Retina (tissue), 1 donor: ENCODE measurements at regions not wholly inside any gene's neighbourhood (a gene's known extent, or its start where the extent isn't known, plus 50 kb on each side); places are given as distances from the start of the nearest gene placed in this dataset.
"Not testable (repeated sequence)": the region's sequence is repeated elsewhere in the genome, so short reads cannot be mapped to it uniquely, and the experiment has no call there.

Experiments used
- DNase-seq: peaks from one replicate; pipeline ENCODE4 v3.0.0-alpha.2; 2016

DNA sequence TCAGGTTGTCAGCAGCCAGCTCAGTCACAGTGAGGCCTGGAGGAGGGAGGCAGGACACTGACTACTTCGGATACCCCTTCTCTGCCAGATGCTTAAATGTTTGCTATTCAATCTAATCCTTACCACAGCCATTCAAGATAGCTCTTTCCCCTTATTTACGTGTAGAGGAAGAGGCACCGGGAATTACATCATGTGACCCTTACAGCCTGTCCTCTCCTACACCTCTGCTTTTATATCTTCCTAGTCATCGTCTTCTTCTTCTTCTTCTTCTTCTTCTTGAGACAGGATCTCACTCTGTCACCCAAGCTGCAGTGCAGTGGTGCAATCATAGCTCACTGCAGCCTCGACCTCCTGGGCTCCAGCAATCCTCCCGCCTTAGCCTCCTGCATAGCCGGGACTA is 148.1 kb upstream of the NEDD9 start:
- no peak for DNase-seq

DNA sequence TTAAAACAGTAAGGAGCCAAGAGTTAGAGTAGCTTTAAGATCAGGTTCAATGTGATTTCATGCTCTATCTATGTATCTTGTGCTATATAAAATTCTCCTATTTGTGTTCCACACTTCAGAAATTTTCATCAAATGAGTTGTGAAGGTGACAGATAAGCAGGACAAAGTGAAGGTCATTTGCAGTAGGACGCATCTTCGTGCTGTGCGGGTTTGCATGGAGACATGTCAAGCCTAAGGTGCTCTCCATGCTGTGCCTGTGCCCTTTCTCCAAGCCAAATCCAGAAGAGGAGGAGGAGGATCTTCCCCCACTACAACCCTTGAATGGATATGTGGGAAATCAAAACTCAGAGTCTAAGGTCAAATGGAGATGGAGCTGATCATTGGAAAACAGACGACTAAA is 147.3 kb upstream of the NEDD9 start:
- DNase-seq = no peak

DNA sequence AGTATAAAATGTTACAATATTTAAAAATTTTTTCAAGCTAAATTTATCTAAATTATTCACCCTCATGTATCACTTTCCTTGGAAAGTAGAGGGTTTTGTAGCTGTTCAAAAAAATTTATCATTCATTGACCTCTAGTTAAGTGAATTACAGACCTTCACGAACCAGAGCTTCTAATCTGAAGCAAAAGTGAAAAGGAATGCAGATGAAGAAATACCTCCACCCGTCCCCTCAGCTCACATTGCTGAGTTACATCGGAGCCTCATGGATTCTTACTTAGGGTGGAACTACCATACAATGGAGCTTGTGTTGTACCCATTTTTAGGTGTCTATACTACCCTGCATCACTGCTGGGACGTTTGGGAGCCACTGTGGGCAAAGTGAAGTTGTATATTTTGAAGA is 146.2 kb upstream of the NEDD9 start:
- no peak for DNase-seq

DNA sequence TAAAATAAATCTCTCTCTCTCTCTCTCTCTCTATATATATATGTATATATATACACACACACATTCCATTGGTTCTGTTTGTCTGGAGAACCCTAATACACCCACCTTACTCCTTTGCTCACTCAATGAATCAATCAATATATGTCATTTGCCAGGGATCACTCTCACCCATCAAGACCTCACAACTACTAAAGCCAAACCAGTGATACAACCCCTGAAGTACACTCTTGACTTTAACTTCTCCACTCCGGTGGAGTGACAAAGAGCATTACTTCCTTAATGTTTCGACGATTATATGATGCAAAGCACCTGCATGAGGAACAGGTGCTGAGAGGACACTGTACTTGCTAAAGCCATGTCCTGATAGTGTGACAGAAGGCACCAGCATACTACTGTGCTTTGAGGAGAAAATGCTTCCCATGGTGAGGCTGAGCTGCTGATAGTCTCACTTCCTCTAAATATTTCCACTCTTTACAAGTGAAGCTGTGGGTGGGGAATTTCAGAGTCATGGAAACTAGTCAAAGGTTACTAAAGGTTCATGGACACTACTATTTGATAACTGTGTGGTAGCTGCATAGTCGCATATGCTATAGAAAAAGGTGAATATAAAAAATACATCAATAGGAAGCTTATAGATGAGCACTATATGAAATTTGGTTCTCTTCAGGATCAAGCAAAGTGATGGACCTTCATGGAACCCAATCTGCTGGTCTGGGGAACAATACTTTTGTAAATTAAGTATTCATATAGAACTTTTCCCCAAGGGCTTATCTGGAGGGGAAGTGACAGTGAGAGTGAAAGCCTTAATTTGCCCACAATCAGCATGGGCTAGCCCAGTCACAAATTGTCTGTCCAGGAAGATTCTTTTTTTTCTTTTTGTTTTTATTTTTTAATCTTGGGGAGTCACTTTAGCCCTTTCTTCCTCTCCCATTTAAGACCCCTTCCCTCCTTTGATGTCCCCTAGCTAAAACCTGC is 141.9 kb upstream of the NEDD9 start:
- no peak for DNase-seq

GRCh38 chr6:11373208-11373607 is 140.7 kb upstream of the NEDD9 start:
- no peak for DNase-seq

- DNase-seq = not testable (repeated sequence)
These were observed 139.8 kb upstream of the NEDD9 start for GRCh38 chr6:11372186-11372790.

DNA sequence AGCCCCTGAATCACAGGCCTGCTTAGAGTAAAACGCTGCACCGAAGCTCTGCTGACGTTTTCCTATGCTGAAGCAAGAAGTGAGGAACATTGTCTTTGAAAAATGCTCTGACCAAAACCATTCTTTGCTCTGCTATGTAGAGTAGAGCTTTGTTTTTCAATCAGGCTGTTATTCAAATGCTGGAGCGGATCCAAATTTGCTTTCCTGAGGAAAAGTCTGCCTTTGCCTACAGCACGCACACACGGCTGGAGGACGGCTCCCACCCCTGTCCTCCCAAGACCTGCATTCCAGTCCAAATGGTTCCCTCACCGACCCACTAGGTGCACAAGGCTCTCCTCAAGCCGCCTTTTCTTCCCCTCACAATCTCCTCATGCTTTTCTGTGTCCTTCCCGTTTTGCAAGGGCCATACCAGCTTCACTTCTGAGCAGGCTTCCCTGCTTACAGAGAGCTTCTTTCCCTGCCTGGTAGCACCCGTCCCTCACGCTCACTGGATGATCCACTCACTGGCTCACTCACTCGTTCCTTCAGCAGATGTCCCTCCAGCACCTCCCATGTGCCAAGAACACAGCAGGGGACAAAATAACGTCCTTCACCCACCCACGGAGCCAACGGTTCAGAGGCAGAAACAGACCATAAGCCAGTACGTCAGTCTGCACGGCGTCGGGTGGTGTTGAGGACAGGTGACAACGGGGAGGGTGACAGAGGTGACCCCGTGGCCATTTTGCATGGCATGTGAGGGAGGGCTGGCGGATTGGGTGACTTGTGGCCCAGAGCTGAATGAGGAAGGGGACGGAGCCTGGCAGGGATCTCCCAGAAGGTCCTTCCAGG is 137.9 kb upstream of the NEDD9 start:
- DNase-seq = no peak

DNA sequence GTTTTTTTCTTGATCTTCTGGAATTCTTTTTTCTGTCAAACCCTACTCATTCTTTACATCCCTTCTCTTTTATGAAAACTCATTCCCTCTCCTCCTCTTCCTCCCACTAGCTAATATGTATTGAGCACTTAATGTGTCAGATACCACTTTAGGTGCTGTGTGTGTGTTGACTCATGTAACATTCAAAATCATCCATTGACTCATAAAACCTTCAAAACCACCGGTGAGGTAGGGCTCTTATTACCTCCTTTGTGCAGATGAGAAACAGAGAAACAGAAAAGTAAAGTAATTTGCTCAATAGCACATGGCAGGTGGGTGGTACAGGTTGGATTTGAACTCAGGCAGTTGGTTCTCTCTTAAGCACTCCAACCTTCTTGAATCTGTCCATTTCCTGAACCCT is 136.3 kb upstream of the NEDD9 start:
- no peak for DNase-seq

DNA sequence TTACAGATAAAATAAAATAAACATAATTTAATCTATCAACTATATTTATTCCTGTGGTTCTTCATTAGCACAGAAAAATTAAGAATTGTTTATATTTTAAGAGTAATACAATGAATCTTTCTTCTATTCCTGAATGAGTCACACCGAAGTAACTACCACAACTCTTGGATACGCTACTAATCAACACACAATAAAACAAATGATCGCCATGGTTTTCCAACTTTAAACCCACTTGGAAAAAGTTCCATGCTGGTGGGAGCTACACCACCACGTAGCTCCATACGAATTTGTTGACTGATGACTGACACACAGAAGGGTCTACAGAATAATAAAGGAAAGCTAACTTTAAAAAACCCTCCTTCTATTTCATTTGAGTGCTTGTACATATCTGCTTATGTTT is 135.8 kb upstream of the NEDD9 start:
- no peak for DNase-seq

GRCh38 chr6:11367638-11368199 is 135.3 kb upstream of the NEDD9 start:
- DNase-seq = no peak

GRCh38 chr6:11366934-11367637 is 134.6 kb upstream of the NEDD9 start:
- DNase-seq = no peak

- DNase-seq = no peak
These were observed 133.9 kb upstream of the NEDD9 start for GRCh38 chr6:11366183-11366933.

DNA sequence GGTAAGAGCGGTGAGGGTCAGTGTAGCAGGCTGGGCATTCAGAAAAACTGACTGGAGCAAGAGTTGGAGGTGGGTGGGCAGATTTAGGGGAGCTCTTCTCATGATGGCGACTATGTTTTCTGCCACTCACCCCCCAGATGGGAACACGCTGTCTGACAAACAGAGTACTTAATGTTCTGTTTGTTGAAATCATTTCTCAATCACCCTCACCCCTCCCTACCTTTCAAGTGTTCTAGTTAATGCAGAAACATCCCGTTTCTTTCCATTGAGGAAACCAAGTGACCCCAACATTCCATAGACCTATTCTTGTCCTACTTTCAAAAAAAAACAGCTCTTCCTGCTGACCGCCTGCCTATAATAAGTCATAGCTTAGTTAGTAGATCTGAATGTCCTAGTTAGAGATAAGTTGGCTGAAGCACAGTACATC is 132.5 kb upstream of the NEDD9 start:
- no peak for DNase-seq

DNA sequence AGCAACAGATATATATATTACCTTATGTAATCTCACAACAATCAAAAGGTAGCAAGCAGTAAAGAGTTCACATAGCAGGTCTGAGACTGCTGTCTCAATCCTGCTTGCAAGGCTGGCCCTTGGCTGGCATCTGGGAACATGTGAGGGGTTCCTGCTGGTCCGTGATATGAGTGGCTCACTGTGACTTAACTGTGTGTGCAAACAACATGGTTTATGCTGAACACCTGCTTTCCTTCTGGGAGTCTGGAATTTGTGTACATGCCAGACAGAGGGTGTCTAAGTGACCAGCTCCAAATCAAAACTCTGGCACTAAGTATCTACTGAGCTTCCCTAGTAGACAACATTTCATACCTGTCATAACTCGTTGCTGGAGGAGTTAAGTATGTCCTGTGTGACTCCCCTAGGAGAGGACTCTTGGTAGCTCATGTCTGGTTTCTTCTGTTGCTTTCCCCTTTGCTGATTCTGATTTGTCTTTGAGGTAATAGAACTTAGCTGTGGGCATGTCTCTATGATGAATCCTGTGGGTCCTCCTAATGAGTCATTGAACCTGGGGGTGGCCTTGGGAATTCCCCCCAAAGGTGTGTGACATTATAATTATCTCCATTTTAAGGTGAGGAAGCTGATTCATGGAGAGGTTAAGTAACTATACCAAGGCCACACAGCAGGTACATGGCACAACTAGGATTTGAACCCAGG is 131.6 kb upstream of the NEDD9 start:
- no peak for DNase-seq

GRCh38 chr6:11362564-11362963 is 130.1 kb upstream of the NEDD9 start:
- no peak for DNase-seq

DNA sequence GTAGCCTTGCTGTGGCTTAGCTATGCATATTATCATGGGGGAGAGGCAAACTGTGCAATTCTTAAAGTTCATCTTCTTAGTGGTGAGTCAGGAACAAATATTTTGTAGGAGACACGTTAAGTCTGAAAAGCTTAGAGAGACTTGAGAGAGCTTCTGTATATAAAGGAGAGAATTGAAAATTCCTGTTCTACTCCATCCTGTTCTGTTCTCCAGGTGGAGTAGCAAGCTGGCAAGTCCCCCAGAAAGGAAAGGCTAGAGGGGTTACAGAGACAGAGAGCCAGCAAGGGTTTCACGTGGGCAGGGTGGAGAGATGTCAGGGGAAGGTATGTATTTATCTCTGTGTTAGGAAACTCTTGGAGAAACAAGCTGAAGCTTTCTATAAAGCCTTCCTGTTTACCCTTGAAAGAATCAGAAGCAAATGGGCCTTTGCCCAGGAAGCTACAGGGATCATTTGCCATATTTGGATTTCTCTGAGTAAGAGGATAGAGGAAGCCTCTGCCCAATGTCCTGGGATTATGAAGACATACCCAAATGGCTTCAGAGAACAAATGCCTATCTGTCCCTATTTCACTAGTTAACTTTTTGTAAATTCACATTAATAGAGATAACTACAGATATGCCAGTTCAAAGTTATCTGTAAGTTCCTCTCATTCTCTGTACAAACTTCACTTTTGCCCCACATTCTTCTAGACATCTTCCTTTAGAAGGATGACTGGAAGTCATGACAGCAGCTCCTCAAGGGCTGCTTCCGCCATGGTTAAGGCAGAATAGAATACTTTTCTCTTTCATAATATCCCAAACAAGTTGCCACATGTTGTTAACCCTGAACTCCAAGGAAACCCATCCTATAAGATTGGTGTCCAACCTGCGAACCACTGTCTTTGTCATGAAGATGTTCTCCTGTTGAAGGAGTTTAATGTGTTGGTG is 126.7 kb upstream of the NEDD9 start:
- DNase-seq = no peak

GRCh38 chr6:11357285-11357684 is 124.8 kb upstream of the NEDD9 start:
- DNase-seq = no peak

GRCh38 chr6:11356404-11357155 is 124.1 kb upstream of the NEDD9 start:
- no peak for DNase-seq

GRCh38 chr6:11353921-11354389 is 121.5 kb upstream of the NEDD9 start:
- DNase-seq = no peak
